ENCODE measurements at regions not wholly inside any gene's neighbourhood (a gene's known extent, or its start where the extent isn't known, plus 50 kb on each side); places are given as distances from the start of the nearest gene placed in this dataset.
"Not testable (repeated sequence)": the region's sequence is repeated elsewhere in the genome, so short reads cannot be mapped to it uniquely, and the experiment has no call there.

DNA sequence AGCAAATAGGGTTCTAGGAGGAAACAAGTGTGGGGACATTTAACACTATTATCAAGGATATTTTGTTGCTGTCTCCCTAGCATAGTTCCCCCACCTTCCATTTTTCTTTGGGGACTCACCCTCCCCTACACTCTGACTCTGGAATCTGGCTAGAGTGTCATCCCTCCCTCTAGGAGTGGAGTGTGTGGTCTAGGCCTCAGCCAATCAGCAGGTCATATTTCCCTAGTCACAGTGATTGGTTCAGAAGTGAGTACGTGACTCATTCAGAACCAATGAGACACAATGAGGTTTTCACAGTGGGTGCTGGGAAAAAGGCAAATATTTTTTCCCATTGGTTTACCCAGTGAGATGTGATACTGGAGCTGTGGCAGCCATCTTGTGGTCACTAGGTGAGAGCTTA, 234.4 kb downstream of the SHQ1 start:
- H3T11ph ChIP-seq (ENCODE audit: low read length), result no peak overlapping the region
- no peak overlapping the region for H2AK5ac ChIP-seq (ENCODE audit: insufficient read length, low read length)
- H4K5ac ChIP-seq (ENCODE audit: insufficient read length, low read depth, low read length), result no peak overlapping the region
- Mint-ChIP-seq H3K27ac (no peak overlapping the region), H3K27me3 (ENCODE audit: low read depth) (no peaks in the 10 kb centered on the region), H3K9me3 (no peaks in the 10 kb centered on the region), H3K4me3 (no peak overlapping the region), H3K36me3 (ENCODE audit: insufficient read depth in 1 of 3, low read depth in 3 of 3) (peaks cover 0 to 5% (median 0%) of the 10 kb centered on the region in 3 experiments; a peak in 2 of 7 replicates), H3K4me1 (peaks cover 0 to 5% of the 10 kb centered on the region in 2 experiments; a peak in 1 of 4 replicates)
- no peaks in the 10 kb centered on the region for H3K27me3 ChIP-seq (ENCODE audit: insufficient read depth, low read length)
- no peak overlapping the region for H3K14ac ChIP-seq (ENCODE audit: insufficient read depth, low read length)
- no peaks in the 10 kb centered on the region for H3K79me1 ChIP-seq (ENCODE audit: insufficient read depth, low read depth, low read length, poor library complexity, severe bottlenecking)
- no peak overlapping the region for H2BK12ac ChIP-seq (ENCODE audit: insufficient read length, low read depth, low read length)
- no peak overlapping the region for H2BK5ac ChIP-seq (ENCODE audit: insufficient read length, low read length)
- no peak overlapping the region for H2BK15ac ChIP-seq (ENCODE audit: low read depth, low read length)
- H3K27ac ChIP-seq (ENCODE audit: insufficient read length, low read depth, low read length), result no peak overlapping the region
- H3K56ac ChIP-seq (ENCODE audit: insufficient read length, low read depth, low read length), result no peak overlapping the region
- no peak overlapping the region for H2AFZ ChIP-seq (ENCODE audit: low read length)
- H3K79me2 ChIP-seq (ENCODE audit: insufficient read depth, low read length), result no peaks in the 10 kb centered on the region
- no peak overlapping the region for H2BK120ac ChIP-seq (ENCODE audit: low read depth, low read length, poor library complexity, severe bottlenecking)
- H4K20me1 ChIP-seq (ENCODE audit: control insufficient read depth, insufficient read depth, insufficient read length), result no peaks in the 10 kb centered on the region
- H3K4me2 ChIP-seq (ENCODE audit: insufficient read depth, insufficient read length, low read length), result no peak overlapping the region
- WGBS (ENCODE audit: extremely low coverage, insufficient read length, low lambda C conversion rate), result no CpG with 5 or more reads among the region's 1 CpG
- no peak for DNase-seq
- no peak overlapping the region for H3K18ac ChIP-seq (ENCODE audit: insufficient read length, low read depth, low read length)
- no peak overlapping the region for H4K8ac ChIP-seq (replicated peaks; ENCODE audit: insufficient read length, low read depth, low read length)
- H3K9me3 ChIP-seq (ENCODE audit: control insufficient read depth, low read depth, low read length), result no peaks in the 10 kb centered on the region
- no peaks in the 10 kb centered on the region for H3K4me1 ChIP-seq (ENCODE audit: insufficient read depth, low read length)
- H2BK20ac ChIP-seq (ENCODE audit: low read depth, low read length, poor library complexity, severe bottlenecking), result no peak overlapping the region
- H3K23ac ChIP-seq (ENCODE audit: insufficient read length, low read depth, low read length), result no peak overlapping the region
- no peak overlapping the region for H4K91ac ChIP-seq (ENCODE audit: insufficient read length, low read depth, low read length)
- TF ChIP-seq, protein P1, sequence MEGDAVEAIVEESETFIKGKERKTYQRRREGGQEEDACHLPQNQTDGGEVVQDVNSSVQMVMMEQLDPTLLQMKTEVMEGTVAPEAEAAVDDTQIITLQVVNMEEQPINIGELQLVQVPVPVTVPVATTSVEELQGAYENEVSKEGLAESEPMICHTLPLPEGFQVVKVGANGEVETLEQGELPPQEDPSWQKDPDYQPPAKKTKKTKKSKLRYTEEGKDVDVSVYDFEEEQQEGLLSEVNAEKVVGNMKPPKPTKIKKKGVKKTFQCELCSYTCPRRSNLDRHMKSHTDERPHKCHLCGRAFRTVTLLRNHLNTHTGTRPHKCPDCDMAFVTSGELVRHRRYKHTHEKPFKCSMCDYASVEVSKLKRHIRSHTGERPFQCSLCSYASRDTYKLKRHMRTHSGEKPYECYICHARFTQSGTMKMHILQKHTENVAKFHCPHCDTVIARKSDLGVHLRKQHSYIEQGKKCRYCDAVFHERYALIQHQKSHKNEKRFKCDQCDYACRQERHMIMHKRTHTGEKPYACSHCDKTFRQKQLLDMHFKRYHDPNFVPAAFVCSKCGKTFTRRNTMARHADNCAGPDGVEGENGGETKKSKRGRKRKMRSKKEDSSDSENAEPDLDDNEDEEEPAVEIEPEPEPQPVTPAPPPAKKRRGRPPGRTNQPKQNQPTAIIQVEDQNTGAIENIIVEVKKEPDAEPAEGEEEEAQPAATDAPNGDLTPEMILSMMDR (conservative IDR thresholded peaks at IDR 0.05), result no peak
- no peak overlapping the region for H3K4ac ChIP-seq (ENCODE audit: low read depth, low read length)
- no peak overlapping the region for H3K9ac ChIP-seq (ENCODE audit: extremely low read depth, insufficient read length, low read length)
- H3K23me2 ChIP-seq (ENCODE audit: insufficient read length, low read depth, low read length, poor library complexity, severe bottlenecking), result no peaks in the 10 kb centered on the region

DNA sequence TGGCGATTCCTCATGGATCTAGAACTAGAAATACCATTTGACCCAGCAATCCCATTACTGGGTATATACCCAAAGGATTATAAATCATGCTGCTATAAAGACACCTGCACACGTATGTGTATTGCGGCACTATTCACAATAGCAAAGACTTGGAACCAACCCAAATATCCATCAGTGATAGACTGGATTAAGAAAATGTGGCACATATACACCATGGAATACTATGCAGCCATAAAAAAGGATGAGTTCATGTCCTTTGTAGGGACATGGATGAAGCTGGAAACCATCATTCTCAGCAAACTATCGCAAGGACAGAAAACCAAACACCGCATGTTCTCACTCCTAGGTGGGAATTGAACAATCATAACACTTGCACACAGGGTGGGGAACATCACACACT, 239.1 kb downstream of the SHQ1 start:
- not testable (repeated sequence) for H3K4me1 ChIP-seq (ENCODE audit: insufficient read depth, low read length); H3T11ph ChIP-seq (ENCODE audit: low read length); H3K4ac ChIP-seq (ENCODE audit: low read depth, low read length); H2AK5ac ChIP-seq (ENCODE audit: insufficient read length, low read length); H3K36me3 Mint-ChIP-seq (ENCODE audit: insufficient read depth in 1 of 3, low read depth in 3 of 3); H2BK5ac ChIP-seq (ENCODE audit: insufficient read length, low read length); H3K9ac ChIP-seq (ENCODE audit: extremely low read depth, insufficient read length, low read length); H2BK120ac ChIP-seq (ENCODE audit: low read depth, low read length, poor library complexity, severe bottlenecking); H3K27me3 Mint-ChIP-seq (ENCODE audit: low read depth); DNase-seq; H3K27ac ChIP-seq (ENCODE audit: insufficient read length, low read depth, low read length); H3K4me1 Mint-ChIP-seq; H2AFZ ChIP-seq (ENCODE audit: low read length); H3K18ac ChIP-seq (ENCODE audit: insufficient read length, low read depth, low read length); H4K91ac ChIP-seq (ENCODE audit: insufficient read length, low read depth, low read length); H4K20me1 ChIP-seq (ENCODE audit: control insufficient read depth, insufficient read depth, insufficient read length); H3K79me2 ChIP-seq (ENCODE audit: insufficient read depth, low read length); H3K14ac ChIP-seq (ENCODE audit: insufficient read depth, low read length); H3K9me3 Mint-ChIP-seq; H3K4me2 ChIP-seq (ENCODE audit: insufficient read depth, insufficient read length, low read length); H3K4me3 Mint-ChIP-seq; H2BK20ac ChIP-seq (ENCODE audit: low read depth, low read length, poor library complexity, severe bottlenecking); H3K27me3 ChIP-seq (ENCODE audit: insufficient read depth, low read length); H3K23me2 ChIP-seq (ENCODE audit: insufficient read length, low read depth, low read length, poor library complexity, severe bottlenecking); H3K79me1 ChIP-seq (ENCODE audit: insufficient read depth, low read depth, low read length, poor library complexity, severe bottlenecking); H4K8ac ChIP-seq (replicated peaks; ENCODE audit: insufficient read length, low read depth, low read length); H2BK12ac ChIP-seq (ENCODE audit: insufficient read length, low read depth, low read length); H3K27ac Mint-ChIP-seq; H3K23ac ChIP-seq (ENCODE audit: insufficient read length, low read depth, low read length); H4K5ac ChIP-seq (ENCODE audit: insufficient read length, low read depth, low read length); H2BK15ac ChIP-seq (ENCODE audit: low read depth, low read length); H3K56ac ChIP-seq (ENCODE audit: insufficient read length, low read depth, low read length); H3K9me3 ChIP-seq (ENCODE audit: control insufficient read depth, low read depth, low read length)
- WGBS (ENCODE audit: extremely low coverage, insufficient read length, low lambda C conversion rate), result no CpG with 5 or more reads among the region's 5 CpGs

All from H9 (cell line).